ENCODE measurements at regions not wholly inside any gene's neighbourhood (a gene's known extent, or its start where the extent isn't known, plus 50 kb on each side); places are given as distances from the start of the nearest gene placed in this dataset.

DNA sequence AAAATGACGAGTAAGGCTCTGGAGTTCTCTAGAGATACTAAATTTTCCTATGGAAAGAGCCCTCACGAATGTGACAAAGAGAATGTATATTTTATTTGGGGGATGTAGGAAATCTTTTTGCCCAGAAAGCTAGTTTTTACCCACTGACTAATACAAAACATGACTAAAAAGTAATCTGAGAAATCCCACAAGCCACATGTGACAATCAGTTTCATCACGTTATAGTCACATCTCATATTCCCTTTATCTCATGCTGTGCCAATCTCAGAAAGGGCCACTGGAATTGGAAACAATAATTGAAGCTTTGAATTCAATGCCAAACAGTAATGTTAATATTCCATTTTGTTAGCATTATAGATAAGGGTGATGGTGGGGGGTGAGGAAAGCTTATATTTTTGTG lies 509.0 kb upstream of the GOLIM4 start:
- TF ChIP-seq POLR2A (IDR thresholded peaks at IDR 0.05; ENCODE audit: low read depth, low read length) (no peak), TAF1 (IDR thresholded peaks at IDR 0.05; ENCODE audit: borderline replicate concordance, low read depth, low read length) (no peak)
